GM18498 (cell line): ENCODE measurements at regions not wholly inside any gene's neighbourhood (a gene's known extent, or its start where the extent isn't known, plus 50 kb on each side); places are given as distances from the start of the nearest gene placed in this dataset.

Experiments
- ATAC-seq: cut with Tn5 transposase; IDR thresholded peaks from one replicate; pipeline ENCODE4 v1.9.1; 2021; ENCODE audit warnings: mild to moderate bottlenecking, moderate library complexity; ENCODE audit not compliant: unreplicated experiment

DNA sequence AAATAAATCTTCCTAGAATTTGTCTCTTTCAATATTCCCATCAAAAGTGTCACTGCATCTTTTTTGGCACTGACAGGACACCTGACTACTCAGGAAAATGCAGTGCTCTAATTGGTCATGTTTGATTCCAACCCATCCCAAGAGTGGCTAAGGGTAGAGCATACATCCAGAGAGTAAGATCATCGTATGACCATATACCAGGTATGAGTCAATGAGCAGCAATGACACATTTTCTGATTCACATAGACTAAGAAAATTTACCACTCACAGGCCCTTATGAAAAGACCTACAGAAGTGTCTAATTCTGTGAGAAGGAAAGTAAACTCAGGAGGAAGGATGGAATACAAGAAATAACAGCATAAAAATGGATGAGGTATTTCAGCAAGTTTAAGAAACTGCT lies 434.2 kb downstream of the ZIC1 start:
- ATAC-seq, result no peak

DNA sequence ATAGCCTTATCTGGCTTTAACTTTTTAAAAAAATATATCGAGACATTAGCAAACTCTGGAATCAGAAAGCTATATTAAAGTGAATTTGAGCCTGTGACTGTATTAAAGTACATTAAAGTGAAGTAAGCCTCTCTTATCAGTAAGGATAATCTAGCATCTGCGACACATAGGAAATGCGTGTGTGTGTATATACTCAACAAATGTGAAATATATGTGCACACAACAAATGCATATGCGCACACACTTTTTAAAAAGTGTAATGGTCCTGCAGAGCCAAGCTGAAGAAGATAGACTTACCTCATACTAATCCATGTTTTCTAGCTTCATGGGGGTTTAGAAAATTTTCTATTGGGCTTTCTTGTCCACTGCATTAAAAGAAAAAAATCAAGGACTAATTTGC lies 437.1 kb downstream of the ZIC1 start:
- ATAC-seq, result no peak

DNA sequence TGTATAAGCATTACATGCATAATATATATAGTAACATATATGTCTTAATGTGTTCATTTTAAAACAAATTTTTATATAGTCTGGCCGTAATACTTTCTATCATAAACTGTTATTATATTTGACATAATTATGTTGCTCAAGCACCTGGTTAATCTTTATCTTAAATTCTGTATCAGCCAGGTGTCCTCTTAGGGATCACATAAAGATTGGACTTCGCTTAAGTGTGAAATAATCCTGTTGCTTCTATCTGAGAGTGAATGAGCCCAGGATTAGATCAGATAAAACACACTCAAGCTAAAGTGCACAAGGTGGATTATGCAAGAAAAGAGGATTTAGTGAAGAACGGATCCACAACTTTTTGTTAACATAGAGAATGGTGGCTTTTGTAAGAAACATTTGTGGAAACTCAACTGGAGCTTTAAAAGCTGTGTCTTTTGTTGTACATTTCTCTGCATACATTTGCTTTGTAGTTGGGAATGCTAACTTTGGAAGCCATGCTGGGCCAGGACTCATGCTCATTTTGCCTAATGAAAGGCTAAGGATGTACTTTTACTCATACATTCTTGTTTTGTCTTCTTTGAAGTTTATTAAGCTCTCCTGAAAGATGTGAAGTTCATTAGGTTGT lies 437.8 kb downstream of the ZIC1 start:
- ATAC-seq, result no peak

GRCh38 chr3:147851062-147851461 lies 441.9 kb downstream of the ZIC1 start:
- no peak for ATAC-seq

GRCh38 chr3:147854542-147854941 lies 445.4 kb downstream of the ZIC1 start:
- no peak for ATAC-seq

- ATAC-seq, result no peak
Observed at GRCh38 chr3:147864754-147865354, 455.7 kb downstream of the ZIC1 start.

DNA sequence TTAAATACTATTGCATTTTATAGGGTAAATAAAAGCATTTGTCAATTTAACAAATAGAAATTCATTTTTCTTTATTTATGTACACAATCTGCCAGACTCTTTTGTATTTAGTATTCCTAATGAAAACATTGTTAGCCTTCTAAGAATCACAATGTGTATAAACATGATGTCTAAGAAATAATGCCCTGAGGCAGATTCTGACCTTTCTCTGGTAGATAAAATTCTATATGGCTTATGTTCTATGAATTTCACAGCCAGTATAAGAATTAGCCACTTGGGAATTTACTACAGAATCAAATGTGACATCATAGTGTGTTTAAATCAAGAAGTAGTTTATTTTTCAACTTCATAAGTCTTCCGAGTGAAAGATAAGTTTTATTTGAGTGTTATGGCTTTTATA lies 457.4 kb downstream of the ZIC1 start:
- ATAC-seq, result no peak

DNA sequence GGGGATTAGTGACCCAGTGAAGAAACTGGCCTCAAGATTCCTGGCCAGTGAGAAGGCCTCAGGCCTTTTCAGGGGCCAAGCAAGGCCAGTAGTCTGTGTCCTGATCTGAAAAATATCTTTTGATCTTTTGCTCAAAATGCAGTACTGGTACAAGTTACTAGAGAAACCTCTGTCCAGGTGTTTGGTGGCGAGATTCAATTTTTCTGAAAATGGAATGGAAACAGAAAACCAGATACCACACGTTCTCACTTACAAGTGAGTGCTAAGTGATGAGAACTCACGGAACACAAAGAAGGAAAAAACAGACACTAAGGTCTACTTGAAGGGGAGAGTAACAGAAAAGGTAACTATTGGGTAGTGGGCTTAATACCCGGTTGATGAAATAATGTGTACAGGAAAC lies 463.4 kb downstream of the ZIC1 start:
- ATAC-seq, result peak; percentile 46

DNA sequence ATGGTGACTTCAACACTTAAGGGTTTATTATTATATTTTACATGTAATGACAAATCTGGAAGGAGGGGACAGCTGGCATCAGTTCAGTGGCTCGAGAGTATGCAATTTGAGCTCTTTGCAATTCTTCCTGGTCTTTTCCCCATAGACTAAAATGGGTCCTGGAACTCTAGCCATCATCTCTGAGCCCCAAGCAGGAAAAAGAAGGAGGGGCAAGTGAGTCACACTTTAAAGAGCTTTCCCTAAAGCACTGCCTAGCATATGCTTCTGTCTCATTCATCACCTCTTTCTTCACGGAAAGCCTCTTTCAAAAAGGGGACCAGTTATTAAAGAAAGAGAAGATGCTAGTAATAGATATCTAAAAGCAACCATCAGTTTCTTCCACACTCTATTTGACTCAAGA lies 466.3 kb downstream of the ZIC1 start:
- ATAC-seq, result no peak

DNA sequence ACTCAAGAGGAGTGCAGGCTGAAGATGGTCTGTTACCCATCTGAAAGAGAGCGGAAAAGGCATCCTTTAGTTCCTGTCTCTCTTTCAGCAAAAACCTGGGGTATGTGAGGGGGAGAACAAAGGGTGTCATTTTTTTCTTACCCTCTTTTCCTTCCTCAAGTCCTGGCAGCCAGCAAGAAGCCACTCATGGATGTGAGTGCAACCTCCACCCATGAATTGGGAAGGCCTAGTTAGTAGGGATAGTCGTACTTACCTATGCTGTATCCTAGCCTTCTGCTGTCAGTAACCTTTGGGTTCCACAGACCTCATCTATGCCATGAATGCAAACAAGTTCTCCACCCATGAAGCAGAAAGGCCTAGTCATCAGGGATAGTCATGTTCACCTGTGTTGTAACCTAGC lies 472.8 kb downstream of the ZIC1 start:
- ATAC-seq, result no peak

GRCh38 chr3:147886879-147887278 lies 477.7 kb downstream of the ZIC1 start:
- ATAC-seq, result no peak

GRCh38 chr3:147887797-147888196 lies 478.6 kb downstream of the ZIC1 start:
- ATAC-seq, result no peak

DNA sequence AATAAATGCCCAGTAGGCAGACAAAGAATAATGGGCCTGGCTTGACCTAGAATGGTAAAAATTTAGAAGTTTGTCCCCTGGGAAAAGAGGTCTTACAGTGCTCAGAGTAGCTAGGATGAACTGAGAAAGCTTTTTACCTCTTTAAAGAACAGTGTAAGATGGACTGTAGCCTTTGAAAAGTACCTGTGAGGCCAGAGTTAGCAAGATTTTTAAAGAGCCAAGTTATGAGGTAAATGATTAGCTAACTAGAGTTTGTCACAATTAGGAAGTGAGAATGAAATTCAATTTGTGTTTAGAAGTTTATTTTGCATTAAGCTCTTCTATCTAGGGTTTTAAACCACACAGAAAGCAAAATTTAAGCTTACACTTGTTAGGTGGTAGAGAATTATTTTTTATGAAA lies 480.9 kb downstream of the ZIC1 start:
- ATAC-seq, result peak; percentile 90

DNA sequence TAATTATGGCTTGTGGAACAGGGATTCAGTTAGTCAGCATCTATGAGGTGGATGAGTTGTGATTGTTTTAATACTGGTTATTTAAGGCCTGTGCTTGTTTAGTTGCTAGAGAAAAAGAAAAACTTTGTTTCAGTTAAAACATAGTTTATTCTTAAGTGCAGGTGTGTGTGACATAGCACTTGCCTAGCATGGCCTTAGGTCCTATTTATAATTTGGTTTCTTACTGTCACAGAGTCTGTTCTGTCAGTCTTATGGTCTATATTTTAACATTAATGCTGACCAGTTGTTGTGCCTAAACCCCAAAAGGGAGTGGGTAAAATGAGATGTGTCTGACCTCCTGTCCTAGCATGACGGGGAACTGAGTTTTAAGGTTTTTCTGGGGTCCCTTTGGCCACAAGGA lies 486.3 kb downstream of the ZIC1 start:
- no peak for ATAC-seq

DNA sequence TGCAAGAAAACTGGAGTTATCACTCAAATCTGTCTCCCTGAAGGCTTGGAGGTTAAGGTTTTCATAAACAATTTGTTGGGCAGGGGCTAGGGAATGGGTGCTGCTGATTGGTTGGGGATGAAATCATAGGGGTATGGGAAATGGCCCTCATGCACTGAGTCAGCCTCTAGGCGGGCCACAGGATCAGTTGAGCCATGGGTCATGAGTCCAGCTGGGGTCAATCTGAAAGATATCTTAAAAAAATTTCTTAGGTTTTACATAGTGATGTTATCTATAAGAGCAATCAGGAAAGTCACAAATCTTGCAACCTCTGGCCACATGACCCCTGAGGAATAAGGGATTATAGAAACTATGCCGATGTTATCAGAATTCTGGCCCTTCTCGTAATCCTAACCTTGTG lies 491.7 kb downstream of the ZIC1 start:
- ATAC-seq, result no peak

DNA sequence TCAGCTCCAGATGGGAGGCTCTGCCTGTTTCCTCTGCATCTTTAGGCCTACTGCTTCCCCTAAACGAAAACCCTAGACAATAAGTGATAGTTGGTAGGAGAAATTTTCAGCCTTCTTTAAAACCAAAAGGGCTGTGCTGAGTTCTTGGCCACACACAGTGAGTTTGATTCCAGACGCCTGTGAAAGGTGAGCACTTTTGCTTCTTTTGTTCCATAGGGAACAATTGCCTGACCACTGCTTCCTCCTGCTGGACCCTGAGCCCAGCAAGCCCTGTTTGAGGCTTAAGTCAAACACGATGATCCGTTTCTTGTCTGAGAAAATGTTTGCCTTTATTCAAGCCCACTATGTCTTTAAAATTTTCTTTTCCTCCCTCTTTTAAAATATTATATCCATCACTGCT lies 493.9 kb downstream of the ZIC1 start:
- ATAC-seq, result no peak

- ATAC-seq, result no peak
Observed at GRCh38 chr3:147904421-147904820, 495.3 kb downstream of the ZIC1 start.

DNA sequence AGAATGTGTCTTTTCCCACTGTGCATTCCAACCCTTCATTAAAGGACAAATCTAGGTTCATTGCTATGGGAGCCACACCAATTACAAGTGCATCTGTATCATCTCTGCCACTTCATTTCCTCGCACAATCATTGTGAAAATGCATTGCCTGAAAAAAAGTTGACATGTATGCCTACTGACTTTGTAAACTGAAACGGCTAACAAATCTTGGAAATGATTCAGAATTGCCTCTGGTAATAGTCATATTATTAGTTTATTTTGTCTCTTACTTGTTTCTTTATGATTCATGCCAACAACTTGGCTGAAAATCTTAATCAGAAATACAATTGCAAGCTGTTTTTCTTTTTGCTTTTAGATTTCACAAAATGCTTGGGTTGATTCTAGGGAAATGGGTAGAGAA lies 497.1 kb downstream of the ZIC1 start:
- ATAC-seq, result no peak

DNA sequence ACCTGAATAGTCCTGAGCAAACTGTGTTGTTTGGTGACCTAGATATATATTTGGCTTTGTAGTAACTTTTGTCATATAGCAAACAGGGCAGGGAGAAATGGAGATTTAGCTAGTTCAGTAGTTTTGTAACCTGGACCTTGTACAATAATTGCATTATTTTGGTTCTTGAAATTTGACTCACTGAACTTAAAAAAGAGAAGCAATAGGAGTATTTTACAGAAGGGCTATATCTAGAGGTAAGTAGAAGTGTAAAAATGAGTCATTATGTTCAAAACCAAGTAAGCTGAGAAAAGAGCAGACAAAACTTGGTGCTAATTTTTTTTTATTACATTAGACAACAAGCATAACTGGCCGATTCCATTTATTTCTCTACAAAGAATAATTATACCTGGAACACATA lies 505.4 kb downstream of the ZIC1 start:
- ATAC-seq, result peak; percentile 26

GRCh38 chr3:147915057-147915456 lies 505.9 kb downstream of the ZIC1 start:
- peak; percentile 47 for ATAC-seq

- ATAC-seq, result no peak
Observed at GRCh38 chr3:147919496-147919895, 510.3 kb downstream of the ZIC1 start.

- ATAC-seq, result no peak
Observed at GRCh38 chr3:147921051-147921450, 511.9 kb downstream of the ZIC1 start.

DNA sequence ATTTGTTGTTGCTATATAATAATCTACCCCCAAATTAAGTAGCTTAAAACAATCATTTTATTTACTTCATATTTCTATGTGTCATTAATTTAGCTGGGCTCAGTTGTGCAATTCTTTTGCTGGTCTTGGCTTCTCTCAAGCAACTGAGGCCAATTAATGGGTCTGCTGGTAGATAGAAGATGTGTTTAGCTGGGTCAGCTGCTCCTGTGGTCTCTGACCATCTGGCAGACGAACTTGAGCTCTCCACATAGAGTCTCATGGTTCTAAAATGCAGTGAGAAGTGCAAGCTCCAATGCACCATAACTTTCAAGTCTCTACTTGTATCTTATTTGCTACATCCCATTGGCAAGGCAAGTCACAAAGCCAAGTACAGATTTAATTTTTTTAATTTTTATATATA lies 515.6 kb downstream of the ZIC1 start:
- ATAC-seq, result no peak
